BE2C (cell line): ENCODE measurements at regions not wholly inside any gene's neighbourhood (a gene's known extent, or its start where the extent isn't known, plus 50 kb on each side); places are given as distances from the start of the nearest gene placed in this dataset.

Experiments used
- DNase-seq: peaks from one replicate; pipeline ENCODE4 v3.0.0-alpha.2; 2020
- H3K27me3 ChIP-seq: fragments of 250-450 bp; sonication (Bioruptor Pico); 2 replicates; pipeline ENCODE4 v1.5.1; 2020; ENCODE audit warnings: mild to moderate bottlenecking
- H3K36me3 ChIP-seq: fragments of 250-450 bp; sonication (Bioruptor Pico); 2 replicates; pipeline ENCODE4 v1.5.1; 2020; ENCODE audit warnings: mild to moderate bottlenecking
- H3K4me1 ChIP-seq: fragments of 250-450 bp; sonication (Bioruptor Pico); 2 replicates; pipeline ENCODE4 v1.5.1; 2020
- H3K4me3 ChIP-seq: 2 replicates; pipeline ENCODE4 v1.5.1; 2011; ENCODE audit warnings: low read depth, low read length
- H3K9me3 ChIP-seq: fragments of 250-450 bp; sonication (Bioruptor Pico); 2 replicates; pipeline ENCODE4 v1.5.1; 2020
- CTCF ChIP-seq: IDR thresholded peaks from 2 replicates; pipeline ENCODE4 v1.5.1; 2012; ENCODE audit warnings: mild to moderate bottlenecking, low read depth, low read length

DNA sequence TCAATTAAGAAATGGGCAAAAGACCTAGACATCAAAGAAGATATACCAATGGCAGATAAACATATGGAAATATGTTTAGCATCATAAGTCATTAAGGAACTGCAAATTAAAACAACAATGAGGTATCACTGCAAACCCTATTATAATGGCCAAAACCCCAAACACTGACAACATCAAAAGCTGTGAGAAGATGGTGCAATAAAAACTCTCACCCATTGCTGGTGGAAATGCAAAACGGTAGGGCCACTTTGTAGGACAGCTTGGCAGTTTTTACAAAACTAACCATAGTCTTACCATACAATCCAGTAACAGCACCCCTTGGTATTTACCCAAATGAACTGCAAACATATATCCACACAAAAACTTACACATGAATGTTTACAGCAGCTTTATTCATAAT, 213.1 kb downstream of the UBE2E3 start:
- no peaks in the 10 kb centered on the region for H3K36me3 ChIP-seq
- H3K4me3 ChIP-seq: no peak overlapping the region
- no peaks in the 10 kb centered on the region for H3K27me3 ChIP-seq
- H3K4me1 ChIP-seq: no peaks in the 10 kb centered on the region
- no peak for TF ChIP-seq CTCF
- no peaks in the 10 kb centered on the region for H3K9me3 ChIP-seq
- DNase-seq: no peak

DNA sequence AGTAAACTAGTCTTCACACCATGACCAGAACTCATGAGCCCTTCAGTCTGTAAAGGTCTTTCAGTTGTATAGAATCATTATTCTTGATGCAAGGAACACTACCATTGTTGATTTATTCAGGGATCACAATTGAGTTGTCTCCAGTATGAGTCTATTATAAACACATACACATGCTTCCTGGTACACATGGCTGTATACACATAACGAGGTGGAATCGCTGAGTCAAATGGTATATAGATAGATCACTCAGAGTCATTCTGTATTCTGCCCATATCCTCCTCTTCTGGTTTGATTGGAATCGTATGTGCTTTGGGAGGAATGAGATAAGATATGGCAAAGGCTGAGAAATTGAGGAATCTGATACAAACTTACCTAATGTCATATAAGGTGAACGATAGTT, 216.0 kb downstream of the UBE2E3 start:
- no peaks in the 10 kb centered on the region for H3K36me3 ChIP-seq
- TF ChIP-seq CTCF: no peak
- H3K4me3 ChIP-seq: no peak overlapping the region
- no peaks in the 10 kb centered on the region for H3K9me3 ChIP-seq
- no peaks in the 10 kb centered on the region for H3K4me1 ChIP-seq
- H3K27me3 ChIP-seq: no peaks in the 10 kb centered on the region
- DNase-seq: no peak

GRCh38 chr2:181197140-181197760, 216.8 kb downstream of the UBE2E3 start:
- no peaks in the 10 kb centered on the region for H3K27me3 ChIP-seq

DNA sequence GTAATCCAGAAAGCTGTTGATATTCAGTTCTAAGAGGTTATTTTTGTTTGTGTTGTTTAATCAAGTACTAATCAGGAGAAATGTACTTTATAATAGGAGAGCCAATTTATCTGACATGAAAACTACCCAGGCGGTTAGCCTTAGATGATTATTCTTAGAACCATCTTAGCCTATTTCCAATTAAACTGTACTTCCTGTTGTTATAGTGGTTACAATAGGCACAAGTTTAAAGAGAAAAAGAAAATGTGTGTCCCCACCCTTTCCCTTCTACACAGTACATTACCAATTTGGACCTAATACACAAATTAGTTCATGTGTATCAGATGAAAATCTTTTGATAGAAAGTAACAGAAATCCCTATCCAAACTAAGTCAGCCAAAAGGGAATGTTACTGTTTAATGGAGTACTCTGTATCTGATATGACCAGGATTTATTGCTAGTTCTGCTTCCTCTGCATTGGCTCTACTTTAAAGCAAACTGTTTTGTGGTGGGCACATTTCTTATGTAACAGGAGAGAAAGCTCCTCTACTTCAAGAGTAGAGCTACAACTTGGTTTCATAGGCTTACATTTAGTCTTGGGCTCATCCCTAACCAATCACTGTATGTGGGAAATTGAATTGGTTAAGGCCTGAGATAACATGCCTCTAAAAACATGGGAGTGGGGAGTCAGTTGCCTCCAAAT, 217.9 kb downstream of the UBE2E3 start:
- Histone ChIP-seq H3K27me3 (no peaks in the 10 kb centered on the region), H3K9me3 (no peaks in the 10 kb centered on the region), H3K36me3 (no peaks in the 10 kb centered on the region), H3K4me1 (no peaks in the 10 kb centered on the region), H3K4me3 (no peak overlapping the region)
- no peak for DNase-seq
- TF ChIP-seq CTCF: no peak

More at GRCh38 chr2:181197140-181197760, 216.8 kb downstream of the UBE2E3 start:
- no peak for TF ChIP-seq CTCF
- H3K4me3 ChIP-seq: no peak overlapping the region
- H3K36me3 ChIP-seq: no peaks in the 10 kb centered on the region
- H3K9me3 ChIP-seq: no peaks in the 10 kb centered on the region
- no peaks in the 10 kb centered on the region for H3K4me1 ChIP-seq
- DNase-seq: no peak

DNA sequence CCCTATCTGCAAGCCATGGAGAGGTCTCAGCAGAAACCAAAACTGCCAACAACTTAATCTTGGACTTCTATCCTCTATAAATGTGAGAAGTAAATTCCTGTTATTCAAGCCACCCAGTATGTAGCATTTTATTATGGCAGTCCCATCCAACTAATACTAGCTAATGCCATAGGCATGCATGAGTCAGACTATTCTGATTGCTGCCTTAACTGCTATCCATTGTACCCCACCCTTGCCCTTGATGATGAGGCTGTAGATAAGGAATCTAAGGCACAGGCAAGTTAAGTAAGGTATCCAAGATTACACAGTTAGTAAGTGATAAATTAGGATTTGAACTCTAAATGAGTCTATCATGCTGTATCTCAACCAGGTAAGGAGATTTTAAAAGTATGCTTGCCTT, 223.0 kb downstream of the UBE2E3 start:
- Histone ChIP-seq H3K9me3 (no peaks in the 10 kb centered on the region), H3K4me3 (no peak overlapping the region), H3K36me3 (no peaks in the 10 kb centered on the region), H3K27me3 (no peaks in the 10 kb centered on the region), H3K4me1 (no peaks in the 10 kb centered on the region)
- no peak for TF ChIP-seq CTCF
- DNase-seq: no peak

DNA sequence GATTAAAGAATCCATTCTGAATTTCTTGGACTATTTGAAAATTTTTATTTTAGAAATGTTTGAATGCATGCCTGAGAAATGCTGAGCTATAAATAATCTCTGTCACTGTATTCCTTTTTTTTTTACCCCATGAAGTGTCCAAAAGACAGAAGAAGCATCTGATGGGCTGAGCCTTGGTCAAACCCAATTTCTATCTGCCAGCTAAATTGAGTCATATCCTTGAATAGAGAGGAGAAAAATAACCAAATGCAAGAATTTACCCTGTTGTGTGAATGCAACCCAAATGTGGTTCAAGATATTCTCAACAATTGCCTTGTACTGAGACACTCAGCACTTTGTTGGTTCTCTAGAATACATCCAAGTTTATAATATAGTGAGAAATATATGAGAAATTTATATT, 223.5 kb downstream of the UBE2E3 start:
- no peaks in the 10 kb centered on the region for H3K36me3 ChIP-seq
- no peak for DNase-seq
- no peaks in the 10 kb centered on the region for H3K4me1 ChIP-seq
- TF ChIP-seq CTCF: no peak
- no peaks in the 10 kb centered on the region for H3K9me3 ChIP-seq
- no peaks in the 10 kb centered on the region for H3K27me3 ChIP-seq
- no peak overlapping the region for H3K4me3 ChIP-seq
